Sigmoid colon (tissue), 4 donors: ENCODE measurements at regions not wholly inside any gene's neighbourhood (a gene's known extent, or its start where the extent isn't known, plus 50 kb on each side); places are given as distances from the start of the nearest gene placed in this dataset.

Source experiments
- EP300 ChIP-seq, 4 donors: sonication (generic); formaldehyde crosslinking; IDR thresholded peaks; one replicate each; pipeline ENCODE4 v1.6.1; 2017; ENCODE audit warnings: antibody characterized with exemption in 4 of 4
- POLR2A ChIP-seq, 2 donors: fragments of 450-650 bp; IDR thresholded peaks; one replicate each; pipeline ENCODE4 v1.6.1; 2016; ENCODE audit warnings: antibody characterized with exemption in 2 of 2, mild to moderate bottlenecking in 2 of 2, moderate library complexity in 2 of 2
- TF ChIP-seq, protein P1 (sequence below), 4 experiments: fragments of 450-650 bp in 3 of 4; fragments of 200-600 bp in 1 of 4; IDR thresholded peaks; one replicate each; pipeline ENCODE4 v1.5.1; 2016 to 2019; ENCODE audit warnings: antibody characterized with exemption in 4 of 4, mild to moderate bottlenecking in 3 of 4, moderate library complexity in 2 of 4

DNA sequence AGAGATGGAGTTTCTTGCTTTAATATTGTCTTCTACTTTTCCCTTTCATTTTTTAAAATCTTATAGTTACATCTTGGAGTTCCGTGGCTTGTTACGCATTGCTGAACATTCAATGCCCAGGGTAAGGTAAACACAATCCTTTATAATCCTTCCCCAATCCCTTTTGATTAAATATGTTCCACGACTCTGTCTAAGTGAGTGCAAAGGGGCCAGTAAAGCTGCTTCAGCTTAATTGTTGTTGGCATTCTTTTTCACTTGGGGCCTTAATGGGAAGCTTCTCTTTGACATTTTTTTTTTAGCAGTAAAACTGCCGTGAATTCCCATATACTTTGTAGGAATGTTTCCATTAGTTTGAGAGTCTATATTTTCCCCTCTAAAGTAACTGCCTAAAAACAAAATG lies 1028.1 kb downstream of the C4orf33 start:
- TF ChIP-seq, protein P1, sequence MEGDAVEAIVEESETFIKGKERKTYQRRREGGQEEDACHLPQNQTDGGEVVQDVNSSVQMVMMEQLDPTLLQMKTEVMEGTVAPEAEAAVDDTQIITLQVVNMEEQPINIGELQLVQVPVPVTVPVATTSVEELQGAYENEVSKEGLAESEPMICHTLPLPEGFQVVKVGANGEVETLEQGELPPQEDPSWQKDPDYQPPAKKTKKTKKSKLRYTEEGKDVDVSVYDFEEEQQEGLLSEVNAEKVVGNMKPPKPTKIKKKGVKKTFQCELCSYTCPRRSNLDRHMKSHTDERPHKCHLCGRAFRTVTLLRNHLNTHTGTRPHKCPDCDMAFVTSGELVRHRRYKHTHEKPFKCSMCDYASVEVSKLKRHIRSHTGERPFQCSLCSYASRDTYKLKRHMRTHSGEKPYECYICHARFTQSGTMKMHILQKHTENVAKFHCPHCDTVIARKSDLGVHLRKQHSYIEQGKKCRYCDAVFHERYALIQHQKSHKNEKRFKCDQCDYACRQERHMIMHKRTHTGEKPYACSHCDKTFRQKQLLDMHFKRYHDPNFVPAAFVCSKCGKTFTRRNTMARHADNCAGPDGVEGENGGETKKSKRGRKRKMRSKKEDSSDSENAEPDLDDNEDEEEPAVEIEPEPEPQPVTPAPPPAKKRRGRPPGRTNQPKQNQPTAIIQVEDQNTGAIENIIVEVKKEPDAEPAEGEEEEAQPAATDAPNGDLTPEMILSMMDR (IDR thresholded peaks at IDR 0.05): no peak
- TF ChIP-seq POLR2A (IDR thresholded peaks at IDR 0.05) (no peak), EP300 (IDR thresholded peaks at IDR 0.05) (no peak)
